ENCODE measurements at regions not wholly inside any gene's neighbourhood (a gene's known extent, or its start where the extent isn't known, plus 50 kb on each side); places are given as distances from the start of the nearest gene placed in this dataset.

DNA sequence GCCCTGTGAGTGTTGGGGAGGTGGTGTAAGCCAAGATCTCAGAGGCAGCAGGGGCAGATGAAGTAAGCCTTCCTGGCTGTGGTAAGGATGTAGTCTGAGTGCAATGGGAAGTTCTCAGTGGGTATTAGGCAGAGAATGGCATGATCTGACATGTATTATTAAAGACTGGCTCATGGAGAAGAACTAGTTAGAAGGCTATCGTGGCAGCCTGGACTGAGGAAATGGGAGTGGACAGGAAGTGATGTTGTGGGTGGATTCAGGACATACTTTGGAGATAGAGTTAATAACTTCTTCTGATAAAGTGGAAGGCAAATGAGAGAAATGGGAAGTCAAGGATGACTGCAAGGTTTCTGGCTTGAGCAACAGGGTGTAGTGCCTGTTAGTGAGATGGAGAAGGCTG, 250.9 kb upstream of the CFAP20DC start:
- TF ChIP-seq ELF4 (IDR thresholded peaks at IDR 0.05) (no peak), NFRKB (IDR thresholded peaks at IDR 0.05) (no peak), FOXM1 (IDR thresholded peaks at IDR 0.05; ENCODE audit: borderline replicate concordance) (no peak), FOXK2 (IDR thresholded peaks at IDR 0.05) (no peak), SP1 (IDR thresholded peaks at IDR 0.05) (no peak), BHLHE40 (IDR thresholded peaks at IDR 0.05; ENCODE audit: borderline replicate concordance) (no peak), CTBP1 (IDR thresholded peaks at IDR 0.05; ENCODE audit: borderline replicate concordance) (no peak), SUZ12 (IDR thresholded peaks at IDR 0.05) (no peak)
